ENCODE measurements at regions not wholly inside any gene's neighbourhood (a gene's known extent, or its start where the extent isn't known, plus 50 kb on each side); places are given as distances from the start of the nearest gene placed in this dataset.

GRCh38 chr10:62688971-62689700 is 115.4 kb upstream of the ADO start:
- Histone ChIP-seq H3K4me1 (ENCODE audit: control insufficient read depth in 3 of 3, insufficient read depth in 2 of 3, low read depth in 1 of 3, low read length in 2 of 3) (no peaks in the 10 kb centered on the region), H3K9me3 (ENCODE audit: control insufficient read depth in 2 of 2, insufficient read depth in 1 of 2, low read depth in 1 of 2, low read length in 1 of 2) (peaks cover 0 to 12% of the 10 kb centered on the region in 2 donors), H3K36me3 (ENCODE audit: control insufficient read depth in 3 of 3, insufficient read depth in 2 of 3, low read depth in 1 of 3, low read length in 3 of 3) (no peaks in the 10 kb centered on the region), H3K27ac (ENCODE audit: low read depth in 1 of 3, low read length in 2 of 3) (no peak overlapping the region), H3K4me3 (ENCODE audit: low read depth in 1 of 3, low read length in 3 of 3) (no peak overlapping the region), H3K27me3 (ENCODE audit: control insufficient read depth in 3 of 3, insufficient read depth in 3 of 3, low read length in 3 of 3) (no peaks in the 10 kb centered on the region)
- no peak for DNase-seq
- 68 to 78% (median 76%) methylated on average over 2 of the region's 2 CpGs for WGBS, 3 donors
- FAIRE-seq: no peak

GRCh38 chr10:62689712-62690111 is 114.8 kb upstream of the ADO start:
- no peak for FAIRE-seq
- 44 to 49% (median 45%) methylated on average over 5 of the region's 5 CpGs for WGBS, 3 donors
- H3K27ac ChIP-seq (ENCODE audit: low read depth in 1 of 3, low read length in 2 of 3): no peak overlapping the region

GRCh38 chr10:62690703-62691102 is 113.8 kb upstream of the ADO start:
- FAIRE-seq: no peak
- WGBS, 3 donors: 80 to 84% (median 81%) methylated on average over 3 of the region's 3 CpGs
- no peak overlapping the region for H3K27ac ChIP-seq (ENCODE audit: low read depth in 1 of 3, low read length in 2 of 3)

More at GRCh38 chr10:62689712-62690111, 114.8 kb upstream of the ADO start:
- peak in 1 of 2 donors; percentile 40 for DNase-seq
- Histone ChIP-seq H3K9me3 (ENCODE audit: control insufficient read depth in 2 of 2, insufficient read depth in 1 of 2, low read depth in 1 of 2, low read length in 1 of 2) (peaks cover 0 to 12% of the 10 kb centered on the region in 2 donors), H3K27me3 (ENCODE audit: control insufficient read depth in 3 of 3, insufficient read depth in 3 of 3, low read length in 3 of 3) (no peaks in the 10 kb centered on the region), H3K4me3 (ENCODE audit: low read depth in 1 of 3, low read length in 3 of 3) (no peak overlapping the region), H3K36me3 (ENCODE audit: control insufficient read depth in 3 of 3, insufficient read depth in 2 of 3, low read depth in 1 of 3, low read length in 3 of 3) (no peaks in the 10 kb centered on the region), H3K4me1 (ENCODE audit: control insufficient read depth in 3 of 3, insufficient read depth in 2 of 3, low read depth in 1 of 3, low read length in 2 of 3) (no peaks in the 10 kb centered on the region)

GRCh38 chr10:62691336-62691735 is 113.2 kb upstream of the ADO start:
- no peaks in the 10 kb centered on the region for H3K27me3 ChIP-seq (ENCODE audit: control insufficient read depth in 3 of 3, insufficient read depth in 3 of 3, low read length in 3 of 3)
- FAIRE-seq: no peak
- no peak for DNase-seq
- WGBS, 3 donors: 49 to 52% (median 51%) methylated on average over 4 of the region's 4 CpGs
- H3K27ac ChIP-seq (ENCODE audit: low read depth in 1 of 3, low read length in 2 of 3): no peak overlapping the region
- H3K36me3 ChIP-seq (ENCODE audit: control insufficient read depth in 3 of 3, insufficient read depth in 2 of 3, low read depth in 1 of 3, low read length in 3 of 3): no peaks in the 10 kb centered on the region
- H3K4me1 ChIP-seq (ENCODE audit: control insufficient read depth in 3 of 3, insufficient read depth in 2 of 3, low read depth in 1 of 3, low read length in 2 of 3): no peaks in the 10 kb centered on the region
- peaks cover 0 to 12% of the 10 kb centered on the region in 2 donors for H3K9me3 ChIP-seq (ENCODE audit: control insufficient read depth in 2 of 2, insufficient read depth in 1 of 2, low read depth in 1 of 2, low read length in 1 of 2)
- no peak overlapping the region for H3K4me3 ChIP-seq (ENCODE audit: low read depth in 1 of 3, low read length in 3 of 3)

More at GRCh38 chr10:62690703-62691102, 113.8 kb upstream of the ADO start:
- Histone ChIP-seq H3K9me3 (ENCODE audit: control insufficient read depth in 2 of 2, insufficient read depth in 1 of 2, low read depth in 1 of 2, low read length in 1 of 2) (peaks cover 0 to 12% of the 10 kb centered on the region in 2 donors), H3K27me3 (ENCODE audit: control insufficient read depth in 3 of 3, insufficient read depth in 3 of 3, low read length in 3 of 3) (no peaks in the 10 kb centered on the region), H3K4me3 (ENCODE audit: low read depth in 1 of 3, low read length in 3 of 3) (no peak overlapping the region), H3K36me3 (ENCODE audit: control insufficient read depth in 3 of 3, insufficient read depth in 2 of 3, low read depth in 1 of 3, low read length in 3 of 3) (no peaks in the 10 kb centered on the region), H3K4me1 (ENCODE audit: control insufficient read depth in 3 of 3, insufficient read depth in 2 of 3, low read depth in 1 of 3, low read length in 2 of 3) (no peaks in the 10 kb centered on the region)
- DNase-seq: no peak

GRCh38 chr10:62692085-62692484 is 112.4 kb upstream of the ADO start:
- Histone ChIP-seq H3K27me3 (ENCODE audit: control insufficient read depth in 3 of 3, insufficient read depth in 3 of 3, low read length in 3 of 3) (no peaks in the 10 kb centered on the region), H3K4me1 (ENCODE audit: control insufficient read depth in 3 of 3, insufficient read depth in 2 of 3, low read depth in 1 of 3, low read length in 2 of 3) (no peaks in the 10 kb centered on the region), H3K4me3 (ENCODE audit: low read depth in 1 of 3, low read length in 3 of 3) (no peak overlapping the region), H3K27ac (ENCODE audit: low read depth in 1 of 3, low read length in 2 of 3) (no peak overlapping the region), H3K36me3 (ENCODE audit: control insufficient read depth in 3 of 3, insufficient read depth in 2 of 3, low read depth in 1 of 3, low read length in 3 of 3) (no peaks in the 10 kb centered on the region), H3K9me3 (ENCODE audit: control insufficient read depth in 2 of 2, insufficient read depth in 1 of 2, low read depth in 1 of 2, low read length in 1 of 2) (peaks cover 0 to 6% of the 10 kb centered on the region in 2 donors)
- WGBS, 3 donors: 44 to 64% (median 61%) methylated on average over 5 of the region's 5 CpGs
- DNase-seq (no peak), FAIRE-seq (no peak)

- WGBS, 3 donors: 75 to 83% (median 82%) methylated on average over 2 of the region's 2 CpGs
- Histone ChIP-seq H3K27me3 (ENCODE audit: control insufficient read depth in 3 of 3, insufficient read depth in 3 of 3, low read length in 3 of 3) (no peaks in the 10 kb centered on the region), H3K4me1 (ENCODE audit: control insufficient read depth in 3 of 3, insufficient read depth in 2 of 3, low read depth in 1 of 3, low read length in 2 of 3) (no peaks in the 10 kb centered on the region), H3K9me3 (ENCODE audit: control insufficient read depth in 2 of 2, insufficient read depth in 1 of 2, low read depth in 1 of 2, low read length in 1 of 2) (peaks cover 0 to 6% of the 10 kb centered on the region in 2 donors), H3K27ac (ENCODE audit: low read depth in 1 of 3, low read length in 2 of 3) (no peak overlapping the region), H3K4me3 (ENCODE audit: low read depth in 1 of 3, low read length in 3 of 3) (no peak overlapping the region), H3K36me3 (ENCODE audit: control insufficient read depth in 3 of 3, insufficient read depth in 2 of 3, low read depth in 1 of 3, low read length in 3 of 3) (no peaks in the 10 kb centered on the region)
- DNase-seq (no peak), FAIRE-seq (no peak)
Observed at GRCh38 chr10:62693306-62693705, 111.2 kb upstream of the ADO start.

- Histone ChIP-seq H3K4me1 (ENCODE audit: control insufficient read depth in 3 of 3, insufficient read depth in 2 of 3, low read depth in 1 of 3, low read length in 2 of 3) (no peaks in the 10 kb centered on the region), H3K36me3 (ENCODE audit: control insufficient read depth in 3 of 3, insufficient read depth in 2 of 3, low read depth in 1 of 3, low read length in 3 of 3) (no peaks in the 10 kb centered on the region), H3K4me3 (ENCODE audit: low read depth in 1 of 3, low read length in 3 of 3) (no peak overlapping the region), H3K9me3 (ENCODE audit: control insufficient read depth in 2 of 2, insufficient read depth in 1 of 2, low read depth in 1 of 2, low read length in 1 of 2) (peaks cover 0 to 6% of the 10 kb centered on the region in 2 donors), H3K27me3 (ENCODE audit: control insufficient read depth in 3 of 3, insufficient read depth in 3 of 3, low read length in 3 of 3) (no peaks in the 10 kb centered on the region), H3K27ac (ENCODE audit: low read depth in 1 of 3, low read length in 2 of 3) (no peak overlapping the region)
- no peak for DNase-seq
- WGBS, 3 donors: 11 to 45% (median 18%) methylated on average over 3 of the region's 3 CpGs
- FAIRE-seq: no peak
Observed at GRCh38 chr10:62694537-62695126, 109.9 kb upstream of the ADO start.

- 50 to 73% (median 72%) methylated on average over 2 of the region's 2 CpGs for WGBS, 3 donors
- H3K4me1 ChIP-seq (ENCODE audit: control insufficient read depth in 3 of 3, insufficient read depth in 2 of 3, low read depth in 1 of 3, low read length in 2 of 3): no peaks in the 10 kb centered on the region
- no peaks in the 10 kb centered on the region for H3K27me3 ChIP-seq (ENCODE audit: control insufficient read depth in 3 of 3, insufficient read depth in 3 of 3, low read length in 3 of 3)
- no peaks in the 10 kb centered on the region for H3K36me3 ChIP-seq (ENCODE audit: control insufficient read depth in 3 of 3, insufficient read depth in 2 of 3, low read depth in 1 of 3, low read length in 3 of 3)
- no peak overlapping the region for H3K4me3 ChIP-seq (ENCODE audit: low read depth in 1 of 3, low read length in 3 of 3)
- no peak overlapping the region for H3K27ac ChIP-seq (ENCODE audit: low read depth in 1 of 3, low read length in 2 of 3)
- no peak for FAIRE-seq
- no peak for DNase-seq
- peaks cover 0 to 9% of the 10 kb centered on the region in 2 donors for H3K9me3 ChIP-seq (ENCODE audit: control insufficient read depth in 2 of 2, insufficient read depth in 1 of 2, low read depth in 1 of 2, low read length in 1 of 2)
Observed at GRCh38 chr10:62696798-62697197, 107.7 kb upstream of the ADO start.

Measured in small intestine (tissue), 7 donors.